NCI-H345 (cell line): ENCODE measurements at regions not wholly inside any gene's neighbourhood (a gene's known extent, or its start where the extent isn't known, plus 50 kb on each side); places are given as distances from the start of the nearest gene placed in this dataset.
"Not testable (repeated sequence)": the region's sequence is repeated elsewhere in the genome, so short reads cannot be mapped to it uniquely, and the experiment has no call there.

Experiments
- DNase-seq: peaks from one replicate; lab custom pipeline; 2025; lab: John Stamatoyannopoulos, UW

GRCh38 chr15:35282965-35283496, 197.9 kb upstream of the NANOGP8 start:
- no peak for DNase-seq

- no peak for DNase-seq
Observed at GRCh38 chr15:35281515-35281914, 196.4 kb upstream of the NANOGP8 start.

- DNase-seq, result no peak
Observed at GRCh38 chr15:35279811-35280210, 194.7 kb upstream of the NANOGP8 start.

GRCh38 chr15:35271371-35272043, 186.4 kb upstream of the NANOGP8 start:
- no peak for DNase-seq

GRCh38 chr15:35260941-35261340, 175.8 kb upstream of the NANOGP8 start:
- no peak for DNase-seq

- DNase-seq, result not testable (repeated sequence)
Observed at GRCh38 chr15:35260274-35260673, 175.2 kb upstream of the NANOGP8 start.

- no peak for DNase-seq
Observed at GRCh38 chr15:35256551-35256950, 171.5 kb upstream of the NANOGP8 start.

GRCh38 chr15:35256141-35256540, 171.0 kb upstream of the NANOGP8 start:
- DNase-seq, result no peak

GRCh38 chr15:35254908-35255307, 169.8 kb upstream of the NANOGP8 start:
- DNase-seq, result not testable (repeated sequence)

GRCh38 chr15:35254062-35254461, 169.0 kb upstream of the NANOGP8 start:
- DNase-seq, result no peak

GRCh38 chr15:35252351-35252865, 167.3 kb upstream of the NANOGP8 start:
- no peak for DNase-seq

GRCh38 chr15:35247150-35247549, 162.1 kb upstream of the NANOGP8 start:
- no peak for DNase-seq

- DNase-seq, result no peak
Observed at GRCh38 chr15:35246451-35246850, 161.4 kb upstream of the NANOGP8 start.

- DNase-seq, result not testable (repeated sequence)
Observed at GRCh38 chr15:35245681-35246080, 160.6 kb upstream of the NANOGP8 start.

- DNase-seq, result no peak
Observed at GRCh38 chr15:35244227-35244626, 159.1 kb upstream of the NANOGP8 start.

- no peak for DNase-seq
Observed at GRCh38 chr15:35243758-35244157, 158.7 kb upstream of the NANOGP8 start.

GRCh38 chr15:35239693-35240092, 154.6 kb upstream of the NANOGP8 start:
- not testable (repeated sequence) for DNase-seq

GRCh38 chr15:35238448-35238847, 153.4 kb upstream of the NANOGP8 start:
- not testable (repeated sequence) for DNase-seq

GRCh38 chr15:35229085-35229484, 144.0 kb upstream of the NANOGP8 start:
- DNase-seq, result no peak

- DNase-seq, result no peak
Observed at GRCh38 chr15:35218215-35218614, 133.1 kb upstream of the NANOGP8 start.

- no peak for DNase-seq
Observed at GRCh38 chr15:35215093-35215492, 130.0 kb upstream of the NANOGP8 start.

- DNase-seq, result no peak
Observed at GRCh38 chr15:35211240-35211902, 126.3 kb upstream of the NANOGP8 start.

- no peak for DNase-seq
Observed at GRCh38 chr15:35210370-35210769, 125.3 kb upstream of the NANOGP8 start.
